Transverse colon (tissue), 4 donors: ENCODE measurements at regions not wholly inside any gene's neighbourhood (a gene's known extent, or its start where the extent isn't known, plus 50 kb on each side); places are given as distances from the start of the nearest gene placed in this dataset.

Experiments
- POLR2A ChIP-seq: fragments of 450-650 bp; IDR thresholded peaks from one replicate; pipeline ENCODE4 v1.6.1; 2016; ENCODE audit warnings: antibody characterized with exemption, mild to moderate bottlenecking, moderate library complexity
- POLR2AphosphoS5 ChIP-seq, 3 donors: sonication (generic); formaldehyde crosslinking; IDR thresholded peaks; one replicate each; pipeline ENCODE4 v1.6.1; 2016; ENCODE audit warnings: antibody characterized with exemption in 3 of 3
- TF ChIP-seq, protein P1 (sequence below), 5 experiments: fragments of 200-600 bp in 3 of 5; fragments of 450-650 bp in 2 of 5; sonication (generic) in 3 of 5; IDR thresholded peaks; 1 replicate in 2 of 5; 2 replicates in 3 of 5; pipeline ENCODE4 v1.5.1; 2016 to 2017; ENCODE audit warnings: antibody characterized with exemption in 5 of 5, inconsistent platforms in 3 of 5, mild to moderate bottlenecking in 2 of 5, moderate library complexity in 1 of 5

DNA sequence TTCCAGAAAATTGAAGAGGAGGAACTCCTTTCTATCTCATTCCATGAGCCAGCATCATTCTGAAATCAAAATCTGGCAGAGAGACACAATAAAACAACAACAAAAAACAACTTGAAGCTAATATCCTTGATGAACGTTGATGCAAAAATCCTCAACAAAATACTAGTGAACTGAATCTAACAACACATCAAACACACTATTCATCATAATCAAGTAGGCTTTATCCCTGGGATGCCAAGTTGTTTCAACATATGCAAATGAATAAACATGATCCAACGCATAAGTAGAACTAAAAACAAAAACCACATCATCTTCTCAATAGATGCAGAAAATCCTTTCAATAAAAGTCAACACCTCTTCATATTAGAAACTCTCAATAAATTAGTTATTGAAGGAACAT is 335.3 kb upstream of the BRINP3 start:
- TF ChIP-seq, protein P1, sequence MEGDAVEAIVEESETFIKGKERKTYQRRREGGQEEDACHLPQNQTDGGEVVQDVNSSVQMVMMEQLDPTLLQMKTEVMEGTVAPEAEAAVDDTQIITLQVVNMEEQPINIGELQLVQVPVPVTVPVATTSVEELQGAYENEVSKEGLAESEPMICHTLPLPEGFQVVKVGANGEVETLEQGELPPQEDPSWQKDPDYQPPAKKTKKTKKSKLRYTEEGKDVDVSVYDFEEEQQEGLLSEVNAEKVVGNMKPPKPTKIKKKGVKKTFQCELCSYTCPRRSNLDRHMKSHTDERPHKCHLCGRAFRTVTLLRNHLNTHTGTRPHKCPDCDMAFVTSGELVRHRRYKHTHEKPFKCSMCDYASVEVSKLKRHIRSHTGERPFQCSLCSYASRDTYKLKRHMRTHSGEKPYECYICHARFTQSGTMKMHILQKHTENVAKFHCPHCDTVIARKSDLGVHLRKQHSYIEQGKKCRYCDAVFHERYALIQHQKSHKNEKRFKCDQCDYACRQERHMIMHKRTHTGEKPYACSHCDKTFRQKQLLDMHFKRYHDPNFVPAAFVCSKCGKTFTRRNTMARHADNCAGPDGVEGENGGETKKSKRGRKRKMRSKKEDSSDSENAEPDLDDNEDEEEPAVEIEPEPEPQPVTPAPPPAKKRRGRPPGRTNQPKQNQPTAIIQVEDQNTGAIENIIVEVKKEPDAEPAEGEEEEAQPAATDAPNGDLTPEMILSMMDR (IDR thresholded peaks at IDR 0.05): no peak
- TF ChIP-seq POLR2A: no peak
- TF ChIP-seq POLR2AphosphoS5 (IDR thresholded peaks at IDR 0.05): no peak
